Dedifferentiated amniotic fluid mesenchymal stem cell (primary cell): ENCODE measurements at regions not wholly inside any gene's neighbourhood (a gene's known extent, or its start where the extent isn't known, plus 50 kb on each side); places are given as distances from the start of the nearest gene placed in this dataset.
"Not testable (repeated sequence)": the region's sequence is repeated elsewhere in the genome, so short reads cannot be mapped to it uniquely, and the experiment has no call there.

Source experiments
- DNase-seq: peaks from one replicate; pipeline ENCODE4 v3.0.0-alpha.2; 2016; ENCODE audit errors: extremely low spot score

DNA sequence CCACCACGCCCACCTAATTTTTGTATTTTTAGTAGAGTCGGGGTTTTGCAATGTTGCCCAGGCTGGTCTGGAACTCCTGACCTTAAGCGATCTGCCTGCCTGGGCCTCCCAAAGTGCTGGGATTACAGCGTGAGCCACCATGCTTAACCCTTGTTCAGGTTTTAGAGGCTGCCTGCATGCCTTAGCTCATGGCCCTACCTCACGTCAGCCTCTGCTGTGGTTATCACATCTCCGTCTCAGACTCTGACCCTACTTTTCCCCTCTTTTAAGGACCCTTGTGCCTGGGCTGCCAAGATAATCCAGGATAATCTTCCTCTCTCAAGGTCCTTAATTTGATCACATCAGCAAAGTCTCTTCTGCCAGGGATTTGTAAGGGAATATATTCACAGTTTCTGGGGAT is 98.2 kb upstream of the PMAIP1 start:
- no peak for DNase-seq

DNA sequence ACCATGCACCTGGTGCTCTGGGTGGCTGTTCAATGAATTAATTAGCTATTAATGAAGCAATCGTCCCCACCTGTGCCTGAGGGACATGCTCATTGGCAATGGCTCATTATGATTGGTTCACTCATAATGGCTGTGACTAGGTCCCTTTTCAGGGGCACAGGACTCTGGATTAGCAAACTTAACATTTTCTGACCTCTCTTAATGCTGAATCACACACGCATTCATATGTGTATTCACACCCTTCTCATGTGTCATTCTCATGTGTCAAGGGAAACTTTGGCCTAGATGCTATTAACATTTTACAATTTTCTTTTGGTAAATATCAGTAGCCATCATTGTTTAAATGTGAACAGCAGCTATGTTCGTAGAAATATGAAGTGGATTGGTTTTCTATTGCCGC is 98.9 kb upstream of the PMAIP1 start:
- no peak for DNase-seq

DNA sequence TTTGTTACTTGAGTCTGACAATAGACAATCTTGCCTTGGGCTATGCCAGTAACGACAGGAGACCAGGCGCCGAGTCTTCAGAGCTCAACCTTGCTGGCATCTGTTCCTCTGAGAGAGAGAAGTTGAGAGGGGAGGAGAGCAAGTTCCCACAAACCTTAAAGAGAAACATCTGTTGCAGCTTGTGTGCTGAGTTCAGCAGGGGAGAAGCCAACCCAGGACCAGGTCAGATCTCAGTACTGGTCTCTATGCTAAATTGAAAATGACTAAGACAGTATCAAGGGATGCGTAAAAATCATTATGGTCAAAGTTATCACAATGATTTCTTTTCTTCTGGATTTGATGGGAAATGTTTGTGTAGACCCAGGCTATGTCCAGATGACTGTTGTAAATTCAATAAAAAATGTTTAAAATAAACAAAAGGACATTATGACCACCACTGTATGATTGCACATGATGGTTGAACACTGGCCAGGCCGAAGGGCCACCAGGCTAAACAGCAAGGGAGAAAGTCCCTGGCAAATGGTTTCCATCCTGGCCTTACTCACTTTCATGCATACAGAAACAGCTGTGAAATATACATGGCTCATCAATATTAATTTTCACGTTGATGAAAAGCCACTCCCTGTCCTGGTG is 100.3 kb upstream of the PMAIP1 start:
- peak; percentile 30 for DNase-seq

DNA sequence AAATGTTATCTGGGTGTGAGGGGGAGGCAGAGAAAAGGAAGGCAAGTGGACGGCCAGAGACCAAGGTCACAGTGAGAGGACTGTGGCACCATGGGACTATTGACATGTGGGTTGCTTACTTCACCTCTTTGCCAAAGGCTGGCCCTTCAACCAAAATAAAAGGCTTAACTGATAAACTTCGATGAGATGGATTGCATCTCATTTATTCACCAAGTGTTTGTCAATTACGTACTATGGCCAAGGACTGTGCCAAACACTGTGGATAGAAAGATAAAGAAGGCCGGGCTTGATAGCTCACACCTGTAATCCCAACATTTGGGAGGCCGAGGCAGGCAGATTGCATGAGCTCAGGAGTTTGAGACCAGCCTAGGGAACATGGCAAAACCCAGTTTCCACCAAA is 98.7 kb upstream of the CCBE1 start:
- DNase-seq = no peak

DNA sequence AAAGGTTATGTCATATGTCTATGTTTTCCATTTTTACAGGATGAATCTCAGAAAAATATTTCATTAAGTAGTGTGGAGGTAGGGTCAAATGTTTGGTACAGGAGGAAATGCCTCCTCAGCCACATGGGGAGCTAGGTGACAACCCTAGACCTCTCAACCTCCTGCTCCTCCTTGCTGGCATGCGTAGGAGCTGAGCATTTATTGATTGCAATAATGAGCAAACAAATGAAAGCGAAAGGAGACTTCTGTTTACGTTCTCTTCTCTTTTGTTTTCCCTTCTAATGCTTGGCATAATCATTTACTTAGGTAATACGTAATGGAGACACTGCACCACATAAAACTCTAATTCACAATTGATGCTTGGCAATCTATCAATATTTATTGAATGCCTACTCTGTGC is 95.1 kb upstream of the CCBE1 start:
- DNase-seq = no peak

DNA sequence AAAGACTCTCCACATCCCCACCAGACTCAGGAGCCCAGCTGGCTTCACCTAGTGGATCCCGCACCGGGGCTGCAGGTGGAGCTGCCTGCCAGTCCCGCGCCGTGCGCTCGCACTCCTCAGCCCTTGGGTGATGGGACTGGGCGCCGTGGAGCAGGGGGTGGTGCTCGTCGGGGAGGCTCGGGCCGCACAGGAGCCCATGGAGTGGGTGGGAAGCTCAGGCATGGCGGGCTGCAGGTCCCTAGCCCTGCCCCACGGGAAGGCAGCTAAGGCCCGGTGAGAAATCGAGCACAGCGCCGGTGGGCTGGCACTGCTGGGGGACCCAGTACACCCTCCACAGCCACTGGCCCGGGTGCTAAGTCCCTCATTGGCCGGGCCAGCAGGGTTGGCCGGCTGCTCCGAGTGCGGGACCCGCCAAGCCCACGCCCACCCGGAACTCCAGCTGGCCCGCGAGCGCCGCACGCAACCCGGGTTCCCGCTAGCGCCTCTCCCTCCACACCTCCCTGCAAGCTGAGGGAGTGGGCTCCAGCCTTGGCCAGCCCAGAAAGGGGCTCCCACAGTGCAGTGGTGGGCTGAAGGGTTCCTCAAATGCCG is 93.2 kb upstream of the CCBE1 start:
- DNase-seq = not testable (repeated sequence)

DNA sequence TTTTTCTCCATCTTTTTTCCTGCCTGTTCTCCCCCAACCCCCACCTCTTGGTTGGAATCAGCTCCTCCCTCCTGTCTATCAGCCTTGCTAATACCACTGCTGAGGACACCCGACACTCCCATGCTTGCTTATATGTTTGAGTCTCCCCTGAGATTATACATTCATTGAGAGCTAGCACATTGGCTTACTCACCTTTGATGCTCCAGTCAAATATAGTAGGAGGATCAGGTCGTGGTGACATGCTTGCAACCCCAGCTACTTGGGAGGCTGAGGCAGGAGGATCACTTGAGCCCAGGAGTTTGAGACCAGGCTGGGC is 91.5 kb upstream of the CCBE1 start:
- DNase-seq = no peak

DNA sequence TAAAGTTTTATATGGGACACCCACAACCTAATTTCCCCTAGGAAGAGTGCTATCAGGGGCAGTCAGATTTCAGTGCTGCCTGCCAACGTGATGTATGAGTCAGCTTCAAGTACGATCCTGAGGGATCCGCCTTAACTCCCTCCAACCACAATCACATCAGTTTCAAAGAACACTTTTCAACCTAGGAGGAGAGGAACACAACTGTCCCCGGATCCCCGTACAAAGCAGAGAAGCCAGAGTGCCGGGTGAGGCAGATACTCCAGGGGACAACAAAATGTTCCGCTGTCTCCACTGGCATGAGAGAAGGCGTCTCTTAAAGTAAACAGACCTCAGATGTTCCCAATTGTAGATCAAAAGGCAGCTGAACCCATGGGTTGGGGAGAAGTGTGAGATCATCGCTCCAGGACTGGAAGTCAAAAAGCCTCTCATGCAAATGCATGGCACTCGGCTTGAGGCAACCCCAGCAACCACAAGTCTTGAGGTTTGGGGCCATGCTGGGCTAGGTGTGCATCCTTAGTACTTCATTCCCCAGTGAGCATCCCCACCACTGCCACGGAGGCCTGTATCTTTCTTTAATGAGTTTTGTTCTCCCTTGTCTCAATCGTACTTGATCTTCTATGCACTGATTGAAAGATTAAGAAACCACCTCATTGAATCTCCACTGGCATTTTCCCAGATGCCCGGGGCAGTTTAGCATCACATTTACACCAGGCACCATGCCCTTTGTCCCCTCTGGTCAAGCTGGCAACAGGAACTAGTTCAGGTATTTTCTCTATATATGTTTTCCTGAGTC is 91.0 kb upstream of the CCBE1 start:
- DNase-seq = peak; percentile 64

DNA sequence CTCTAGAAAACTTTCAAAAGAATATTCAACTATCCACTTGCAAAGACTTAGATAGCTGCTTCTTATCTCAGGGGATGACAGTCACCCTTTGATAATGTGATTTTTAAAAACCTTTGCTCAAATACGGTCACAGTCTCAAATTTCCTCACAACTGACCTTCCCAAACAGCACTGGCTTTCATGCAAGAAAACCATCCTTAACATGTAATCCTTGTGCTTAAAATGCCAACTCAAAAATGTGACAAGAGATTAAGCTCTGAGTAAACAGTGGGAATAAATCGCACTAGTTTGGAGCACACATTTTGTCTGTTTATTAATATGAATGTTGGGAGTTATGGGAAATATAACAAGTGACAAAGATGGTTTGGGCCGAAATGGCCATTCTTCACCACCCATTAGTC is 87.5 kb upstream of the CCBE1 start:
- DNase-seq = no peak

DNA sequence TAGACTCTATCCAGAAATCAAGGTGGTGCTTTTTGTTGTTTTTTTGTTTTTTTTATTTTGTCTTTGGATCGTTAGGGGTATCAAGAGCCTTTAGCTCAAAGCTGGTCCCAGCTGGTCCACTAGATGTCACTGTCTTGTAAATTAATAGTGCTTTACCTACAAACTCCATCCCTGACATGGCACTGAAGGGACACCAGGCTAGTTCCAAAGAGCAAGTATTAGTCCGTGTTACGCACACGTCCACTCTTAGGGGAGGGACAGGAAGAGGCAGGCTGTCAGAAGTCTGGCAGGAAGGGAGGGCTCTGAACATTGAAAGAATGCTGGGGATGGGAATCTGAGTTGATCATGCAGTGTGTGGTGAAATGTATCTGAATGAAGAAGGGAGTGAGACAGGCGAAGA is 85.9 kb upstream of the CCBE1 start:
- DNase-seq = peak; percentile 57

DNA sequence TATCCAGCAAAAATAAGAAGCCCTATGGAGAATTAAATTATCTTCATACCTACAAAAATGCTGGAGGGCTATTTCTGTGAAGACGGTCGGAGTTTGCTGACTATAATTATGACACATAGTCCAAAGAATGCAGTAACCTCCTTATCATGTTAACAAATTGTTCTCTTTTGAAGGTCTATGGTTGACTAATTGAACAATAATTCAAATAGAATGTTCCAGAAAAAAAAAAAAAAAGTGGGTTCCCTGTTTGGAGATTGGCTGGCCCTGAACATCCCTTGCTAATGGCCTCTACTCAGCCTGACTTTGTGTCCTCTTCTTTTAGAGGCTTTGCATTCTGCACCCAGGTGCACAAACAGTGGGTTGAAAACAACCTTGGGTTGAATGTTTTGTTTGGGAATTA is 82.8 kb upstream of the CCBE1 start:
- no peak for DNase-seq

DNA sequence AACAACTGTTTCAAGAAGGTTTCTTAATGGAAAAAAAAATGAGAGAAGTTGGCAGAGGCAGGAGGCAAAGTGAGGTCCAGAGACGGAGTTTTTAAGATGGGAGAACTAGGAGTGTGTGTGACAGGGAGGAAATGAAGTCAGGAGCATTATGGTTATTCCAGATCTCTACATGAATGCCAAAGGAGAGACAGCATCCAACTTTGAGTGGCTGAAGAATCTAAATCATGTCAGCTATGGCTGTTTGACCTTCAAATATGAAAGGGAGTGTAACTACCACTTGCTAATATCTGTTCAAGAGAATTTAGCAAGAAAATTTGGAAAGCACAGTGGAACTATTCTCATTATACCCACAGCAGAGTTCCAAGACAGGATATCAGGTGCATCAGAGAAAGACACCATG is 81.2 kb upstream of the CCBE1 start:
- DNase-seq = no peak

DNA sequence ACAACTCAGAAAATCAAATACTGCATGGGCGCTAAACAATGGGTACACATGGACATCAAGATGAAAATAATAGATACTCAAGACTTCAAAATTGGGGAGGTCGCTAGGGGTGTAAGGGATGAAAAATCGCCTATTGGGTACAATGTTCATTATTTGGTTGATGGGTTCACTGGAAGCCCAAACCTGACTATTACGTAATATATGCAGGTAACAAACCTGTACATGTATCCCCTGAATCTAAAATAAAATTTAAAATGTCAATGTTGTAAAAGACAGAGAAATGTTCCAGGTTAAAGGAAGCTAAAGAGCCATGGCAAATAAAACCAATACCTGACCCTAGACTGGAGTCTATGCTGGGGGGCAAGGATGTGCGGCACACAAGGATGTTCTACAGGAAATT is 80.4 kb upstream of the CCBE1 start:
- DNase-seq = no peak

DNA sequence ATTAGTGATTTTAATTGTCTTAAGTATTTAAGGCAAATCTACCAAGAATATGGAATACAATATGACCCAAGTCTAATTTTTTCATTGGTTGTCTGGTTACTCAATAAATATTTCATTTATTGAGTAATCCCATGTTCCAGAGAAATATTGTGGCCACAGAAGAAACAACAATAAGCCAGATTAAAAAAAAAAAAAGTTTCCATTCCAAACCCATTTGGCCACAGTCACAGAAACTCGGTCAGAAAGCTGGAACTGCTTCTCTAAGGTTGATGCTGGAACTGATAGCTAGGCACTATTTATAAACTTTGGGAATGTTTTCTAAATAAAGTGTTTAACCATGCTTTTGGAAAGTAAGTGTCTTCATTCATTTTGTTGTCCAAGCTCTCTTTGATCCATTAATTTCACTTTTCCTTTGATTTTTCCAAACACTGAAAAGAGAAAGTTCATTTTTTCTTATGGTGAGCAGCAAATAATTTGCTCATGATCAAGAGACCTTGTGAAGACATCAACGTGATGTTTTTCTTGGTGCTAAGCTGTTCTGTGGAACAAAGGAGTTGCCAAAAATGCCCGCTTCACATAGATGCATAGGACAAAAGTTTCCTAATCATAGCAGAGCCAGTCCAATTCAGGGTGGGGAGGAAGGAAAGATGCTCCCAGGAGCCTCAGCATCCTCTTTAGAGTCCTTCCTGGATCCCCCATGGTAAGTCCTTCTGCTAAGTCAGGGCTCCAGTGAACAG is 72.1 kb upstream of the CCBE1 start:
- DNase-seq = no peak

DNA sequence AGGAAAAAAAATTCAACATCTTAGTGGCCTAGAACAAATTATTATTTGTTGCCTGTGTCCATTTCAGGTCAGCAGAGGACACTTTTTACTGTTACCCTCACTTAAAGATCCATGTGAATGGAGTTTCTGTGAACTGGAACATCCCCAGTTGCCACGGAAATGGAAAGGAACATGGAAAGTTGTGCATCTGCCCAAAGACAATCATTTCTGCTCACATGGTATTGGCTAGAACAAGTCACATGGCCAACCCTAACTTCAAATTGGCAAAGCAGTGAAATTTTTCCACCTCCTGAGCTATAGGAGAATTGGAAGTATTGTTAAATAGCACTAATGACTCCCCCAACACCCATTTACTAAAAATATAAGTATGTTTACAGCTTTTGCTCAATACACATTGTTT is 71.2 kb upstream of the CCBE1 start:
- no peak for DNase-seq

DNA sequence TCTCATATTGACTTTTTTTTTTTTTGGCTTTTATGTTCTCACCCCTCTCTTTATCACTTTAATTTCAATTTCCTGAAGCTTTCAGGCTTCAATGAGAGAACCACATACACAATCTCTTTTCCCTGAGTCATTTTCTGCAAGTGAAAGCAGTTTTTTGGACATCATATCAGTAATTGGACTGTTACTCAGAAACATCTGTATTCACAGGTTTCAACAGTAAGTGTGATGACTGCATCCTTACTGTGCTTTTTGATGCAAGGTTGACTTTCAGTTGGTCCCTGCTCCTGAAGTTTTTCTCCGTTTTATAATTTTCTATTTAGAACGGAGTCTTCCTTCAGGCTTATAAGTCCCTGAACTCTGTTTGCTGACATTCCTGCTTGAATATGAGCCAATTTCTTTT is 70.5 kb upstream of the CCBE1 start:
- no peak for DNase-seq

DNA sequence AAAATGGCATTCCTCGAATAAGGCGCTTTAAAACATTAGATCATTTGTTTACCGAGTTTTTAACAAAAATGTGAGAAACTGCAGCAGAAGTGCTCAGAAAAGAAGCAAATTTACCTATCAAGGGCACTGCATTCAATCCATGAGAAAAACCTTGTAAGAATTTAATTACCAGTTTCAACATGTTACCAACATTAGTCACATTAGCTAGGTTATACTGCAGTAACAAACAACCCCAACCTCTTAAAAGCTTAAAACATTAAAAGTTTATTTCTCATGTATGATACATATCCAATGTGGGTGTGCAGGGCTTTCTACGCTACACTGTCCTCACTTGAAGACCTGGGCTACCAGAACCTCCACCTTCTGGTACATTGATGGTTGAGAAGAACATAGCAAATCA is 68.1 kb upstream of the CCBE1 start:
- no peak for DNase-seq

DNA sequence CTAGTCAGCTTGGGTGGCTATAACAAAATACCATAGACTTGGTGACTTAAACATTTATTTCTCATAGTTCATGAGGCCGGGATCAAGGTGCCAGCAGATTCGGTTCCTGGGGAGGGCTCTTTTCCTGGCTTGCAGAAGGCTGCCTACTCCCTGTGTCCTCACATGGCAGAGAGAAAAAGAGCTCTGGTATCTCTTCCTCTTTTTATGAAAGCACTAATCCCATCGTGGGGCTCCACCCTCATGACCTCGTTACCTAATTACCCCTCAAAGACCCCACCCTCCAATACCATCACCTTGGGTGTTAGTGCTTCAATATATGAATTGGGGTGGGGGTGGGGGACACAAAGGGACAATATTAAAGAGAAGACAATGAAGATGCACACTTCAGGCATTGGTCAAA is 67.1 kb upstream of the CCBE1 start:
- no peak for DNase-seq

DNA sequence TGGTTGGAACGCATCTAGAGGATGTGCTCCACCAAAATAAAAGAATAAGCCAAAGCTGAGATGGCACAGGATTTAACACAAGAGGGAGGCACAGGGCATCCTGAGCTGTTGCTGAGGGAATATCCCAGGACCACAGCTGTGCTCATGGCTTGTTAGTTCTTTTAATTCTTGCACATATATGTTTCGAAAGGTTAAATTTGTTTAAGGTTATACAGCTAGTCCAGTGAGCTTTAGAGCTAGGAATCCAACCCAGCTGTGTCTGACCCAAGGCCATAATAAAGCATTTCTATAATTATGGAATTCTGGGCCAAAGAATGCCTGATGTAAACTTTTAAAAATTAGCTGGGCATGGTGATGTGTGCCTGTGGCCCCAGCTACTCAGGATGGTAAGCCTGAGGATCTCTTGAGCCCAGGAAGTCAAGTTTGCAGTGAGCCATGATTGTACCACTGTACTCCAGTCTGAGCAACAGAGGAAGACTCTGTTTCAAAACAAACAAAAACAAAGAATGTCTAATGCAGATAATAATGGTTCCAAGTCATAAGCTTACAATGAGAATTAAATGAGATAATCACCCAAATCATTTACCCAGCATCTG is 66.4 kb upstream of the CCBE1 start:
- no peak for DNase-seq

DNA sequence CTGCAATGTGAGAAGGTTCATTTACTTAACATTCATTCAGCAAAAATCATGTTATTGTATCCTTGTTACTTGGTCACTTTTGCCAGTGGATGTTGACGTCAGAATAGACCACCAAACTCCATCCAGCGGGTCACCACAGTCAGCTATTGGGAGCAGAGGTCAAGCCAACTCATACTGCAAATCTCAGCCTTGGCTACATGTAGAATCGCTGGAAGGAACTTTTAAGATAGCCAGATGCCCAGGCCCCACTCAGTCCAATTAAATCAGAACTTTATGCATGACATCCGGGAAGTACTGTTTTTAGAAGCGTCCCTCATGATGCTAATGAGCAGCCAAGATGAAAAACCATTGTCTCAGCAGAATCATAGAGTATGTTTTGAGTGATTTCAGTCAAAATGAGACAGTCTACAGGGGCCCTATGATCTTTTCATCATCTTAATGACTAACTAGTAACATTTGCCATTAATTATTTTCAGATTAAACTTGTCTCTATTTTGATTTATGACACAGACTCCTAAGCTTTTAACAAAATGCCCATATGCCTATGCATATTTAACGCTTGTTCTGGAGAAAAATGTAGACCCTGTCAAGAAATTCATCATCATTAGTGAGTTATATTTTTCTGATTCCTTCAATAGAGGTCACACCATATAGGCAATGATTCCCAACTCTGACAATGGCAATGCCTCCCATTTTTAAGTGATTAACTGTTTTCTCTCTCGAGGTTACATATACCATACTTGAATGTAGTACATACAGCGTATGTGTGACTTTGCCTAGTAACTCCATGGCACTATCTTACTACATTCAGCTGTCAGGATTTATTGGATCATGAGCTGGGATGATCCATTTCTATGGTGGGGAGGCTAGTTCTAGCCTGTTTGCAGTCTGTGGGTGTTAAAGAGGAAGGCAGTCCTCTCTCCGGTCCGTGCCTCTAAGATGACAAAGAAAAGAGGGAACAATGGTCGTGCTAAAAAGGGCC is 63.7 kb upstream of the CCBE1 start:
- DNase-seq = no peak

DNA sequence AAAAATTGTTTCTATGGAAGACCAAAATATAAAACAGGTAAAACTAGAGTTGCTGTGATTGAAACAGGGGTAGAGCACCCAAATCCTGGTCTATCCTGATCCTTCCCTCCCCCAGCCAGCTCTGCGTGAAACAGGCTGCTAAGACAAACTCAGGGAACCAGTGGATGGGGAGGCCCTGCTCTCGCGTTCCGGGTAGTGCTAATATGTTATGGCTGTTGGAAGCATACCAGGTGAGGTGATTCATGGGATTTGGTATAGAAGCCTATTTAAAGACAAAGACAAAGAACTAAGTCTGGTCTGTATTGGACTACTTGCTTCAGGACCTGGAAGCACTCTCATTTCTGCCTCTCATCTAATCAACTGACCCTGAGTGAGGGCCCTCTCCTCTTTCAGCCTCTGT is 63.0 kb upstream of the CCBE1 start:
- DNase-seq = no peak
